KBM-7 (cell line): ENCODE measurements at regions not wholly inside any gene's neighbourhood (a gene's known extent, or its start where the extent isn't known, plus 50 kb on each side); places are given as distances from the start of the nearest gene placed in this dataset.
"Not testable (repeated sequence)": the region's sequence is repeated elsewhere in the genome, so short reads cannot be mapped to it uniquely, and the experiment has no call there.

Experiments
- DNase-seq: peaks from one replicate; pipeline ENCODE4 v3.0.0-alpha.2; 2015
- in situ Hi-C: fragments of 300-500 bp; cut with MboI; formaldehyde crosslinking; loops from 2 replicates; pipeline ENCODE4 v1.14.3; 2020; ENCODE audit warnings: low sequenced_read_pairs, low pct_unique_long_range_greater_than_20kb, mixed read lengths

DNA sequence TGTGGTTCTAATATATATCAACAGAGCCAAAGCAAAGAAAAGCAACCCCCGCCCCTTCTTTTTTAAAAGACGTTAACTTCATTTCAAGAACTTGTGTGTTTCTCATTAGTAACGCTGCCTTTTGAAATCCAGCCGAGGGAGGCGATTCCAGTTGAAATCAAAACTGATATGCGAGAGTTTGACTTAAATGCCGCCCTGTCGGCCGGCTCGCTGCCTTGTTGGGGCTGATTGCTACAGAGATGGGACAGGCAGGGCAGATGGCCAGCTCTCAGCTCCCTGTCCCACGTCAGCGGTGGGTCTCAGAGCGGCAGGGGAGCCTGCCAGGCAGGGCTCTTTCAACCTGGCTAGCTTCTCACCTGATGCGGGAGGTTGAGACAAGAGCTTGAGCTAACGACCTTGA lies 51.9 kb upstream of the ALX4 start:
- no peak for DNase-seq
- in situ Hi-C loops = no loop called here

DNA sequence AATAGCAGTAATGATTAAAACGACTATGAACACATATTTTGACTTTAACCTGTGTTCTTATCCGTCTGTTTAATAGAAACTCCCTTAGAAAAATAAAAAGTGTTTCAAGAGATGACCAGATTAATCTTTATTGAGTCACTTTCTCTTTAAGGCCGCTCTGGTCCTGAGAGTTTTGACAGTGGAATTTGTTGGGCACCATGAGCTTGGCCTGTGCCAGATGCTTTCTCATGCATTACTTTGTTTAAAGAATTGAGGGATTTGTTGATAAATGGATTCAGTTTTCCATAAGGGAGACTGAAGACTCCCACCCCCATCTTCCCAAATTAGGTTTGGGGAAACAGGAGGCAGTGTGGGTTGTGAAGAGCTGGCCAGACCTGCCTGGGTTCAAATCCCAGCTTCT lies 53.2 kb upstream of the ALX4 start:
- in situ Hi-C loops = no loop called here
- no peak for DNase-seq

DNA sequence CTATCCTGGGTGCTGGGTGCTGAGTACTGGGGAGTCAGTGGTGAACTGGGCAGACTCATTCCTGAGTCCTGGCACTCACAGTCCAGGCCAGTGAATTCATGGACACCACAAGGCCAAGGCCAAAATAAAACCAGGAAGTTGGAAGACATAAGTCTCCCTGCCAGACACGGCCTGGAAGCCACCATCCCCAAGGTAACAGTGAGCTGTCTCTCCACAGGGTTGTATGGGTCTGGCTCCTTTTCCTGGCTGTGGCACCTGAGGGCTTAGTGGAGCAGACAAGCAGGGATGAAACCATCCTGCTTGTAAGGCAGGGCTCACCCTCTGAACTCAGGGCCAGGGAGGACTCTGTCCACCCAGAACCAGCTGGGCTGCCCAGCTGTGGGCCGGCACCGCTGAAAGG lies 54.7 kb upstream of the ALX4 start:
- DNase-seq = no peak
- in situ Hi-C loops = no loop called here

DNA sequence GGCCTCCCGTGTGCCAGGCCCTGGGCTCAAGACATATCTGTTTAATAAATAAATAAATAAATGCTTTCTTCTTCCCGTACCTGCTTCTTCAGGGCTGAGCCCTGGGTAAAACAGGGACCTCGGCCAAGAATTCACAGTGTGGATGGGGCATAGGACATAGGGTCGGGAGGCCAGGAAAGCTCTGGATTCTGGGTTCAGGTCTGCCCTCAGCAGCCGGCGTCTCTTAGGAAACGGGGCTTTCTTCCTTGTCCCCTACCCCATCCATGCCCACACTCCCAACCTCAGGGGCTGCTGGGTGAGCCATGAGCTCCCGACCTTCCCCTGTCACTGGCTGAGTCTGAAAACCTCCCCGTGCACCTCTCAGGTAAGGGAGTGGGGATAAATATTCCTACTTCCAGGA lies 55.7 kb upstream of the ALX4 start:
- in situ Hi-C loops = no loop called here
- no peak for DNase-seq

DNA sequence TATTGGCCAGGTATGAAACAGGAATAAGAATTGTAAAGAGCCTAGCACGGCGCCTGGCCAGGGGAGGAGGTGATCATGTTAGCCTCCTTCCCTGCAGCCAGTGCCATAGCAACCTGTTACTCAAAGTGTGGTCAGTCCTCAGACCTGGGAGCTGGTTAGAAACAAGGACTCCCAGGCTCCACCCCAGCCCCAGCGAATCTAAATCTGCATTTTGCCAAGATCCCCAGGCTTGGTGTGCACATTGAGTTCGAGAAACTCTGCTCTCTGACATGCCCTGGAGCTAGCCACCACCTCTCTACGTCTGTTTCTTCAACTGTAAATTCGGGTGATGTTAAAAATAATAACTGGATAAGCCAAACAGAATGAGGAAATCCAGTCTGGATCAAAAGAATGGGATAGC lies 56.1 kb upstream of the ALX4 start:
- no peak for DNase-seq
- in situ Hi-C loops = no loop called here

DNA sequence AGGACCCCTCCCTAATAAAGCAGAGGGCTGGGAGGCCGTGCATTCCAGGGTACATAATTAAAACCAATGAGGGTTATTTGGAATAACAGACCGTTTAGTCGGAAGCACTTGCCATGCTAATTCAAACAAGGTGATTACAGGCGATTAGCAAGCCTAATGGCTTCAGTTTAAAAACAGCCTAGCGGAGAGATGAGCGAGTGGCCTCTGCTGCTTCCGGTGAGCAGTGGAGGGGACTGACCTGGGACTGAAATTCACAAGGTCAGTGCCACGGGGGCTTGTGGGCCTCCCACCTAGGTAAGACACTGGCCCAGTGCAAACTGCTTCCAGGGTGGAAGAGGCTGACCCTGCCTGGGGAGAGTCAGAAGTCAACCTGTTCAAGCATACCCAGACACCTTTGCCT lies 56.8 kb upstream of the ALX4 start:
- DNase-seq = no peak
- in situ Hi-C loops = no loop called here

DNA sequence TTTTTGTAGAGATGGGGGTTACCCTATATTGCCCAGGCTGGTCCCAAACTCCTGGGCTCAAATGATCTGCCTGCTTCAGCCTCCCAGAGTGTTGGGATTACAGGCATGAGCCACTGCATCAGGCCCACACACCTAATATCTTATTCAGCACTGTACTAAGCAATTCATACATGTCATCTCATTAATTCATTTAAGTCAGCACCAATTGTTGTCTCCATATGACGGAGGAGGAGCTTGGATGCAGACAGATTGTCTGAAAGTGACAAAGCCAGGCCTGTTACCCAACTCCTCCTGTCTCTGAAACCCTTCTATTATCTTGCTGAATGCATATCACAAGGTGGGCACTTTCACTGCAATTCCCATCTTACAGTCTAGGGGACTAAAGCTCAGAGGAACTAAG lies 57.5 kb upstream of the ALX4 start:
- DNase-seq = no peak
- in situ Hi-C loops = no loop called here

DNA sequence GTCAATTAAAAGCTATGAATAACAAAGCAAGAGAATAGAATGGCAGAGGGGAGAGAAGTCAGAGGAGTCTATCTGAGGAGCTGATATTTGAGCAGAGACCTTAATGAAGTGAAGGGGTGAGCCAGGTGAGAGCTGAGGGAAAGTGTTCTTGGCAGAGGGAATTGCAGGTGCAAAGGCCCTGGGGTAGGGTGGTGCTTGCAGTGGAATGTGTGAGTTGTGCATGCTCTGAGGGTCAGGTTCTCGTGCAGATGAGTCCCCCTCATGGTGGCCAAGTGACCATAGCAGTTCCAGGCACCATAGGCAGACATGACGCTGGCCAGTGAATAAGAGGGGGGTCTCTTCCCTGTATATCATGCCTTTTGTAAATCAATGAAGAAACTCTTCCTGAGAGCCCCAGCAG lies 58.9 kb upstream of the ALX4 start:
- DNase-seq = no peak
- in situ Hi-C loops = no loop called here

DNA sequence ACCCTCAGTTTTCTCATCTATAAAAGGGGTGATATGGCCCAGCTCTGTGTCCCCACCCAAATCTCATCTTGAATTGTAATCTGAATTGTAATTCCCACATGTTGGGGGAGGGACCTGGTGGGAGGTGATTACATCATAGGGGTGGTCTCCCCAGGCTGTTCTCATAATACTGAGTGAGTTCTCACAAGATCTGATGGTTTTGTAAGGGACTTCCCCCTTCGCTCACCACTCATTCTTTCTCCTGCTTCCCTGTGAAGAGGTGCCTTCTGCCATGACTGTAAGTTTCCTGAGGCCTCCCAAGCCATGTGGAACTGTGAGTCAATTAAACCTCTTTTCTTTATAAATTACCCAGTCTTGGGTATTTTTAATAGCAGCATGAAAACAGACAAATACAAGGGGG lies 61.1 kb upstream of the ALX4 start:
- in situ Hi-C loops, DNase-seq: not testable (repeated sequence)

DNA sequence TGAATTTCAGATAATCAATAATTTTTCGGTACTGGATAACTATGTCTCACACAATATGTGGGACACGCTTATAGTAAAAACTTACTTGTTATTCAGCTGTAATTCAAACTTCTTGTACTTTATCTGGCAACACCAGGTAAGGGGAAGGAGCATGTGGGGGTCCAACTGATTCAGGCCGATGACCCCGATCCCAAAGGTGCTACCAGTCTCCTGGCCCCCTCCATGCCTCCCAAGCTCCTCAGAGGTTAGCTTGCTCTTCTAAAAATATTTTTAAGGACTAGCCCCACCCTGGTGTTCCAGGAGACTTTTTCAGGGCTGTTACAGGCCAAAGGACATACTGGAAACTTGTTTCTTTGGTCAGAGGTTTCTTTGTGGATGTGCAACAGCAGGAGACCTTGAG lies 61.8 kb upstream of the ALX4 start:
- in situ Hi-C loops = no loop called here
- DNase-seq = no peak

DNA sequence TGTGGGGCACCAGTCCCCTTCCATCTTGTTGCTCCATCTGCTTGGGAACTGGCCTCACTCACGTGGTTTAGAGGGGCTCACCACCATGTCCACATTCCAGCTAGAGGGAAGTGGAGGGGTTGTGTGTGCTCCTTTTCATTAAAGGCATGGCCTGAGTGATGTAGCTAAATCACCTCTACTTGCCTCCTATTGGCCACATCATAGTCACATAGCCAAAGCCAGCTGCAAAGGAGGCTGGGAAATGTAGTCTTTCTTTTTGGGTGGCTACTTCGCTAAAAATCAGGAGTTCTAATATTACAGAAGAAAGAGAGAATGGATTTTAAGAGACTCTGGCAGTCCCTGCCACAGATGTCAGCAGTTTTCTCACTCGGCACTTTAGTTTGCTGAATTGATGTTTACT lies 63.0 kb upstream of the ALX4 start:
- in situ Hi-C loops = no loop called here
- no peak for DNase-seq

DNA sequence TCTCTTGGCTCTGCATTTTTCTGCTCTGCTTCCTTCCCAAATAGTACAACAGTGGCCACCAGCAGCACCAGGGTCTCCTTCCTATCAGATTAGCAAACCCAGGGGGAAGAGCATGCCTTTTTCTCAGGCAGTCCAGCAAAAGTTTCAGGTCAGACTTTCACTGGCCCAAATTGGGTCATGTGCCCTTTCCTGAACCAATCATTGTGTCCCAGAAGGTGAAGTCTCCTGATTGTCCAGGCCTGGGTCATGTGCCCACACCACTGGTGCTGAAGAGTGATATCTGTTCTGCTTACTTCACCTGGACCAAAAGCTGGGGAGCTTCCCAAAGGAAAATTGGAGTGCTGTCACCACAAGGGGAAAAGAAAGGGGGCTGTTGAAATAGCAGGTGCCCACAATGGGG lies 64.1 kb upstream of the ALX4 start:
- DNase-seq = no peak

DNA sequence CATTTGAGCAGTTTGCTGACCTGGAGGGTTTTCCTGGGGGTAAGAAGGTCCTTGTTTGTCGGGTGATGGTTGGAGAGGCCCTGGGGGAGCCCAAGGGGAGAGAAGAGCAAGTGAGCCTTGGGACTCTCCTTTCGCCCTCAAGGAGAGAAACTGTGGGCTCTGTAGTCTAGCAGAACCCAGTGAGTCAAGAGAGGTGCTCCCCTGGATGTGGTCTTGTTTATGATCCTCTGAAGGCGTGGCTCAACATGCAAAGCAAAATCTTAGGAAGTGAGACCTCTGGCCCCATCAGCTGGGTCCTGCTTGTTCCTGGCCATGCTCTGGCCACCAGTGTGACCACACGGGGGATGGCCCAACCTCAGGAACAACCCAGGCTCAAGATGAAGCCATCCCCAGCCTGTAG lies 66.5 kb upstream of the ALX4 start:
- DNase-seq = no peak
- in situ Hi-C loops = no loop called here

More for the DNA sequence above, 64.1 kb upstream of the ALX4 start:
- in situ Hi-C loops = no loop called here

DNA sequence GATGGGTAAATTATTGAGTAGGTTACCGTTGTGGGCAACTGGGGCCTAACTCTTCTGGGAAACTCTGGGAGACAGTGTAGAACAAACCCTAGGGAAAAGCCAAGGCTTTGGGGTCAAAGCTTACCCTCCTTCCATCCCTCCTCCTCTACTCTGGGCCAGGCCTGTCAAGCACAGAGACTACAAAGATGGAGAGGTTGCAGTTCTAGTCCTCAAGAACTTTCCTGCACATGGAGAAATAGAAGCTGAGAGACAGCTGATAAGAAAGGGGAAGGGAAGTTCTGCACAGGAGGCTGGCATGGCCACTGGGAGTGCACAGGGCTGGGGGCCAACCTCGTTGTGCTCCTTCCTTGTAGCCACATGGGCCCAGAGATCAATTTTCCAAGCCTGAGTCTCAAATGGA lies 67.2 kb upstream of the ALX4 start:
- in situ Hi-C loops = no loop called here
- no peak for DNase-seq

DNA sequence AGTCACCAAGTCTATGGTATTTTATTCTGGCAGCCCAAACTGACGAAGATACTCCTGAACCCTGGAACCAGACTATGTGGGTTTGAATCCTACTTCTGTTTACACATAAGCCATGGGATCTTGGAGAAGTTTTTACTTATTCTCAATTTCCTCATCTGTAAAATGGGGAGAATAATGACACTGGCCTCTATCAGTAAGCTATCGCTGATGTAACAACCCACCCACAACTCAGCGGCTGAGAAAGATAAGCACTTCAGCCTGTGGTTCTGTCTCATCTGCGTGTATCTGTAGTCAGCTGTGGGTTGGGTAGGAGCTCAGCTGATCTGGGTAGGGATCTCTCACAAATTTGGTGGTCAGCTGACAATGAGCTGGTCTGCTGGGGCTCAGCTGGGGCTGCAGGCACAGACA lies 68.0 kb upstream of the ALX4 start:
- DNase-seq = no peak

DNA sequence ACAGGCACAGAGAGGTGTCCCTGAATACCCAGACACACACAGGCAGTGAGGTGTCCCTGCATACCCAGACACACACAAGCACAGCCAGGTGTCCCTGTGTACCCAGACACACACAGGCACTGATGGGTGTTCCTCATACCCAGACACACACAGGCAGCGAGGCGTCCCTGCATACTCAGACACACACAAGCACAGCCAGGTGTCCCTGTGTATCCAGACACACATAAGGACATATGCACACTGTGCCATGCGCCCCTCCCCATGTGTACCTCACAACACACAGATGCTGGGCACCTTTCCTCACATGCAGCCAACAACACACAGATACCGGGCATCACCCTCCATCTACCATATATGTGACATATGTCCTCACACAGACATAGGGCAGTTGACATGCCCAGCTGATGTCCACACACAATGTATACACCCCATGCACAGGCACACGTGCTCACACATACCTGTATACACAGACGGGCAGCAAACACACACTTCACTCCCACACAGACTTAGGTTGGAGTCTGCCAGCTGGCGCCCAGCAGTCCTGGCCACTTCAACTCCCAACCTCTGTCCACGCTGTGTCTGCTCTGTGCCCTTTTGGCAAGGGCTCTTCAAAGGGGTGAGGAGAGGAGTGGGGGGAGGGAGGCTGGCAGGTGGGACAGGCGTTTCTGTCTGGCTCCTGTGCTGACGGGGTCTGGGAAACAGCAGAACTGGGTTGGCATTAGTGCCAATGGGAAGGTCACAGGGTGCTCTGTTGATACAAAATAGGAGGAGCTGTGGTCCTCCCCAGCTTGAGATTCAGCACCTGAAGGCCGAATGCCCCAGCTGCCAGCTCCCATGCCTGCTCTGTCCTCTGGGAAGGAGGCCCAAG lies 69.4 kb upstream of the ALX4 start:
- in situ Hi-C loops = no loop called here
- no peak for DNase-seq

More for the DNA sequence above, 68.0 kb upstream of the ALX4 start:
- in situ Hi-C loops = no loop called here

DNA sequence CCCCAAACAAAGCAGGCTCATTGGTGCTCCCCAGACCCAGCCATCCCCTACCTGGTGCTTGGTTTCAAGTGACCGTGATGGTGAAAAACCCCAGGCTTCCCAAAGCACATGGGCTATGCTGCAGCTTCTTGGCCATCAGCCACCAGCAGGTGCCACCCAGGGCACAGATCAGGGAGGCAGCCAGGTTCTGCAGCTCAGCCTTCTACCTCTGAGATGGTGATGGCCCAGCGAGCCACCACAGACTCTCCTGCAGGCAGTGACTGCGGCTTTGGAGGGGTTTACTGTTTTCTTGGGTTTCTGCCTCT lies 70.0 kb upstream of the ALX4 start:
- in situ Hi-C loops = no loop called here
- DNase-seq = no peak

DNA sequence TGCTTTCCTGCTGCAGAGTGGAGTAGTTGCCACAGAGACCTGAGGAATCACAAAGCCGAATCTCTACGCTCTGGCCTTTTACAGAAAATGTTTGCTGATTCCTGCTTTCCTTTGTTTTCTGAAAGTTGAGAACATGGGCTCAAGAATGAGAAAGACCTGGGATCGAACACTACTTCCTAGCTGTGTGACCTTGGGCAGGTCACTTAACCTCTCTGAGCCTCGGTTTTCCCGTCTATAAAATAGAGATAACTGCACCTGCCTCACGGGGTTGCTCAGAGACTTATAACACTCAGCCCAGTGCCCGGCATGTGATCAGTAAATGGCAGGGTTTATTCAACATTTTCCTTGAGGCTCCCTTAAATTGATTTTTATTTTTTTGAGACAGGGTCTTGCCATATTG lies 70.9 kb upstream of the ALX4 start:
- no peak for DNase-seq
- in situ Hi-C loops = no loop called here

DNA sequence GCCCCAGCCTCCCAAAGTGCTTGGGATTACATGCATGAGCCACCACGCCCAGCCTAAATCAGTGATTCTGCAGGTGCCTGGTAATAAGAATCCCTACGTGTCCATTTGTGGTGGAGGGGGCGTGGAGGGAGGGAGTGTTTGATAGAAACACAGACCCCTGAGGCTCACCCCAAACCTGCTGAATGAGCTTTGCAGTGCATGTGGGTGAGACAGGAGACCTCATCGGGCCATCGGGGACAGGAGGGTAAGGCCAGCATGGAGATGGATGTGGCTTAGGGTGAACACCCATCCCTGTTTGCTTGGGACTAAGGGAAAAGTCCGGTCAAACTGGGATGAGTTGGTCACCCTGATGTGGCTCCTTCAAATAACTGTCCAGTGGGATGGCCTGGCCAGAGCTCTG lies 71.3 kb upstream of the ALX4 start:
- in situ Hi-C loops = no loop called here

DNA sequence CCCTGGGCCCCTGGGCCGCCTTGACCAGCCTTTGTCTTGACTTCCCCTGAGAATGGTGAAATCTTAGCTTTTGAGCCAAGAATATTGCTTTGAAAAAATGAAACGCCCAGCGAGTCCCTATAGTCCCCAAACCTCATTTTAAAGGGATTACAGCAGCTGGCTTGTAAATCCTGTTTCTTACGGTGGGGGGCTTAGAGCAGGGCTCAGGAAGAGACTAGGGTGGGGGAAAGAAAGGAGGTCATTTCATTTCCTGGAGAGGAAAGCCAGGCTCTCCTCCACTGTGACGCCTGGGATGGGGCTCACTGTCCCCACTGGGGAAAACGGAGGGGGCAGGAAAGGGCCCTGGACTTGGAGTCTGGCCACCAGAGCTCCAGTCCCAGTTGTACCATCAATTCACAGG lies 72.2 kb upstream of the ALX4 start:
- in situ Hi-C loops = no loop called here
- DNase-seq = no peak

More for the DNA sequence above, 71.3 kb upstream of the ALX4 start:
- no peak for DNase-seq

DNA sequence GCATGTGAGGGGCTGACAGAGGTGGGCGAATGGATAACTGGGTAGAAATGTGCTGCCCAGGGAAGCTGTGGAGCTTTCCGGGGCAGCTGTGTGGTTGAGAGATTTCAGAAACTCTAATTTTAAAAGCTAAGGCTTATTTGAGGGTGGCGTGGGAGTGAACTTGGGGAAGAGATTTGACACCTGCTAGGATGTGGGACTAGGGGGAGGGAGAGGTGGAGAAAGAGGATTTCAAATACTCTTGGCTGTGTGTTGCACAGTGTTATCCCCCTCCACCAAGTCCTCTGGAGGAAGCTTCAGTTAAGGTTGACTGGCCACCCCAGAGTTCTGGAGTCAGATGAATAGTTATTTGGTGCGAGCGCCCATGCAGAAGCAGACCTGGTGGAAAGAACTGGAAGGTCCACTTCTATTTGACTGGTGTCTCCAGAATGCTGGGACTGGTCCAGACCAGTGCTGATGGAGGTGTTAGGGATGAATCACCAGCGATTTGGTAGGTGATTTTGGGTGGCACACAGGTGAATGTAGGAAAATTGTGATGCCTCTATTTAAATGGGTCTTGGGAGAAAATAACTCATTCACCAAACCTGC lies 72.8 kb upstream of the ALX4 start:
- in situ Hi-C loops = no loop called here
- no peak for DNase-seq
